SH-SY5Y (cell line): ENCODE measurements at regions not wholly inside any gene's neighbourhood (a gene's known extent, or its start where the extent isn't known, plus 50 kb on each side); places are given as distances from the start of the nearest gene placed in this dataset.

Experiments used
- GATA2 ChIP-seq: IDR thresholded peaks from 2 replicates; pipeline ENCODE4 v1.6.1; 2011; ENCODE audit warnings: mild to moderate bottlenecking, low read depth, low read length
- GATA3 ChIP-seq: IDR thresholded peaks from 2 replicates; pipeline ENCODE4 v1.6.1; 2011; ENCODE audit warnings: low read depth, mild to moderate bottlenecking, low read length, moderate library complexity

- TF ChIP-seq GATA3: no peak
- TF ChIP-seq GATA2: no peak
Observed at GRCh38 chr17:77414811-77415400, 274.1 kb downstream of the SEC14L1 start.

- no peak for TF ChIP-seq GATA3
- TF ChIP-seq GATA2: no peak
Observed at GRCh38 chr17:77416105-77416713, 275.4 kb downstream of the SEC14L1 start.

DNA sequence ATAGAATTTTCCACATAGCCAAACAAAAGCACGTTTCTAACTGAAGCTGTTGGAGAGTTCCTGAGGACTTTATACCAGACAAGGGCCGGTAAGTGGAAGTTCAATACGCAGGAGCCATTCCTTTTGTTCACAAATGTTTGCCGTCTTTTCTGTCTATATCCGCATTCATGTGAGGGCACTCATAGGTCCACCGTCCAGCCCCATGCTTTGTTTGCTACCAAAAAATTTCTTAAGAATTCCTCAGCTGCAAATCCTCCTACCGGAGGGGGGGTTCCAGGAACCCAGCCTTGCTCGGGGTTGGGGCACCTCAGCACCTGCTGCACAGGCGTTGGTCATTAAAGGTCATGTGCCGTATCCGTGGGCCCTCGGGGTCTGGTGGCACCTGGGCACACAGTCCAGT, 276.8 kb downstream of the SEC14L1 start:
- no peak for TF ChIP-seq GATA3
- TF ChIP-seq GATA2: no peak

DNA sequence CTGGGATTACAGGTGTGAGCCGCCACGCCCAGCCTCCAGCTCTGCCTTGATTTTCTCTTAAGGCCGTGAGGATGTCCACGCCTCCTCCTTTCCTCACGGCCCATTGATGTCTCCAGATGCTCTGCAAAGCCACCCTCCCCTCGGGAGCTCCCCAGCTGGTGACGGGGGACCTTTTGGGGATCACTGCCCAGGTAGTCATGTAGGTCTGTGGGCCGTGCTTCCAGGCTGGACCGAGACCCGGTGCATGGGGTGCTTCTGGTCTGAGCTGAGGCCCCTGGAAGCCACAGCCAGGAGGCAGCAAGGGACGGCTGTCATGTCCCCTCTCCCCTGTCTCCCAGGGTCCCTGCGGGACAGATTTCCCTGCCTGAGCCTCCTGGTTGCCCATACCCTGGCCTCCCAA, 277.8 kb downstream of the SEC14L1 start:
- TF ChIP-seq GATA3: no peak
- TF ChIP-seq GATA2: no peak

- TF ChIP-seq GATA3: no peak
Observed at GRCh38 chr17:77419095-77419494, 278.3 kb downstream of the SEC14L1 start.

DNA sequence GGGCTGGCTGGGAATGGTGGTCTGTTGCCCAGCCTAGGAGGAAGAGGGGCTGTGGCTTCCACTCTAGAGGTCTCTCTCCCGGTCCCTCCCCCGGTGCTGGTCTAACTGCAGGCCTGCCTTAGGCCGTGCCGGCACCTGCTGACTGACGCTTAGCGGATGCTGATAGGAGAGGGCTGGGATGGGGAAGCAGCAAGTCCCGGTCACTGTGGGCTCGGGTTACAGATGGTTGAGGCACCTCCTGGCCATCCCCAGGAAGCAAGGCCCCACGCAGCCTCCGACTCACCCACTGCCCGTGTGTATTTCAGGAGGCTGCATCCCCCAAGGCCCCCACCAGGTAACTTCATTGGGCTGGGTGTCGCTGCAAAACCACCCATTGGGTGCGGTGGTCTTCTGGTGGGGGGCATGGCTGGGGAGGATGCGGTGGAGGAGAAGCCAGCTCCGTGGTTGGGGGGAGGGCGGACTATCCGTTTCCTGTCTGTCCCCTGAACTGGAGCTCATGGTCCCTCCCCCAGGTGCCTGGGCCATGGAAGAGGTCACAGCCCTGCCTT, 278.9 kb downstream of the SEC14L1 start:
- TF ChIP-seq GATA3 (no peak), GATA2 (peak; percentile 46; the same call in 1 of the 2 replicates)

DNA sequence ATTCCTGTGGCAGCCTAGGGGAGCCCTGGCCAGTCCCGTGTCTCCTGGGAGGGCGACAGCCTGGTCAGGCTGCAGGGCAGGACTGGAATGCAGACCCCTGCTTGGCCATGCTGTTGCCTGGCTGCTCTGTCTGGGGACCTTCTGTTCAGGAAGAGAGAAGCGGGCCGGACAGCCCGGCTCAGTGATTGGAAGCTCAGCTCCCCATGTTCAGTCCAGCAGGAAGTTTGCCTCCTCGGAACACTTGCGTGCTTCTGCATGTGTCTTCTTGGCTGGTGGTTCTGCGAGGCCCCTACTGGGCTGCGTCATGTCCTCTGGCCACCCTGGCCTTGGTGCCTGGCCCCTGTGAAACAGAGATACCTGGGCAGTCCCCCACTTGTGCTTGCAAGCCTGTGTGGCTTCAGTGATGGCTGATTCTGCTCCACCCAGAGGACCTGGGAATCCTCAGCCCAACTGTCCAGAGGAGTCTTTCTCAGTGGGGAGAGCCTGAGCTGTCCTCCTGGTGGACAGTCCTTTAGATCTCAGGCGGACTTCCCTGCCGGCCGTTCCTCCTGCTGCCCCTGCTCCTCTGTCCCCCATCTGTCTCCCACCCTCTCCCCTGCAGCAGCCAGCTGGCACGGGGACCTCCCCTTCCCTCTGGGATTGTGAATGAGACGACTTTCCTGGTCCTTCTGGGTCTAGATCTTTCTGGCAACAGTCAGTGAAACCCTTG, 279.5 kb downstream of the SEC14L1 start:
- no peak for TF ChIP-seq GATA3

- TF ChIP-seq GATA3 (no peak), GATA2 (no peak)
Observed at GRCh38 chr17:77420804-77421629, 280.2 kb downstream of the SEC14L1 start.

- TF ChIP-seq GATA2 (no peak), GATA3 (no peak)
Observed at GRCh38 chr17:77421630-77421972, 280.8 kb downstream of the SEC14L1 start.

- TF ChIP-seq GATA2 (no peak), GATA3 (no peak)
Observed at GRCh38 chr17:77422104-77422747, 281.5 kb downstream of the SEC14L1 start.

- TF ChIP-seq GATA3 (no peak), GATA2 (no peak)
Observed at GRCh38 chr17:77422748-77423113, 282.0 kb downstream of the SEC14L1 start.

DNA sequence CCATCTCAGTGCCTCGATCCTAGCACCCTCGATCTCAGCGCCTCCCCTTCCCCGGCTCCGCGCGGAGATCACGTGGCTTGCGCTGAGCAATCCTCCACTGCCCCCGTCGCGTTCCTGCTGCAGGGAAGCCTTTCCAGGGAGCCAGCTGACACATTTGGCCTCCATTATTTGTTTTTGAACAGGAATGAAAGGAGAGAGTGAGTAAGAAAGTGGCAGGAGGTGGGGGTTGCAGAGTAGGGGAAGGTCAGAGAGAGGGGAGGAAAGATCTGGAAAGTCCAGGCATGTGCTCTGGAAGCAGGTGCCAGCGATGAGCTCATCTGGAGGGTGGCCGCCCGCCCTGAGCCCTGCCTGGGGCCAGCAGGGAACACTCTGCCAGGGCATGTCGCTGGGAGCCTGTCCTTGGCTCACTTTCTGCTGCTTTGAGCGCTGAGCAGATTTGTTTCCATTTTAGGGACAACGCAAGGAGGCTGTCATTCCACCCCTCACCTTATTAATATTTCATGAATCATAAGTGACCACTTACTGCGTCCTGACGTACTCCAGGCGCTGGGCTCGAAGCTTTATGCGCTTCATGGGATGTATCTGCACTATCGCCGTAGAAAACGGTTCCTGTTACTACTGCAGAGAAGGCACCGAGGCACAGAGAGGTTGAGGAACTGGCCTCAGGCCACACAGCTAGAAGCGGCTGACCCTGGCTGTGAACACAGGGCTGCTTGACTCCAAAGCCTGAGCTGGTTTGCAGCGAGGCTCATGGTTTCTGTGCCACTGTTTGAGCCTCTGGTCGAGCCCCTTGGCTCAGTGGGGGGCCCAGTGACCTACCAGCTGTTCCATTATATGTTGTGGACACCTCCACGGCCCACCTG, 283.1 kb downstream of the SEC14L1 start:
- TF ChIP-seq GATA3 (no peak), GATA2 (no peak)
